ENCODE measurements at regions not wholly inside any gene's neighbourhood (a gene's known extent, or its start where the extent isn't known, plus 50 kb on each side); places are given as distances from the start of the nearest gene placed in this dataset.
"Not testable (repeated sequence)": the region's sequence is repeated elsewhere in the genome, so short reads cannot be mapped to it uniquely, and the experiment has no call there.

GRCh38 chr19:30933454-30933853 lies 415.8 kb downstream of the TSHZ3 start:
- not testable (repeated sequence) for TF ChIP-seq HDAC2 (IDR thresholded peaks at IDR 0.05); CHD2 (IDR thresholded peaks at IDR 0.05; ENCODE audit: low read length, partially characterized antibody); POLR2AphosphoS2 (conservative IDR thresholded peaks at IDR 0.05; ENCODE audit: low read length); CTCF (IDR thresholded peaks at IDR 0.05); RFX5 (IDR thresholded peaks at IDR 0.05); POLR2A (IDR thresholded peaks at IDR 0.05; ENCODE audit: low read length); MYC (IDR thresholded peaks at IDR 0.05; ENCODE audit: borderline replicate concordance, low read length); SMC3 (IDR thresholded peaks at IDR 0.05); EP300 (IDR thresholded peaks at IDR 0.05)
